Omental fat pad (tissue), 3 donors: ENCODE measurements at regions not wholly inside any gene's neighbourhood (a gene's known extent, or its start where the extent isn't known, plus 50 kb on each side); places are given as distances from the start of the nearest gene placed in this dataset.

Experiments
- ATAC-seq: fragments of 150-250 bp; one replicate; pipeline ENCODE4 v1.9.1; 2016; ENCODE audit warnings: mild to moderate bottlenecking, moderate library complexity; ENCODE audit not compliant: low FRiP score
- DNase-seq: peaks from one replicate; pipeline ENCODE4 v3.0.0-alpha.2; 2019; ENCODE audit warnings: low spot score
- CTCF ChIP-seq, 3 donors: fragments of 450-650 bp; IDR thresholded peaks; one replicate each; pipeline ENCODE4 v1.5.1; 2016 to 2017; ENCODE audit warnings: antibody characterized with exemption in 3 of 3, mild to moderate bottlenecking in 3 of 3, moderate library complexity in 2 of 3

- no peak for ATAC-seq
- TF ChIP-seq CTCF (IDR thresholded peaks at IDR 0.05): no peak
Measured at GRCh38 chr1:195482137-195482536, 1126.1 kb downstream of the KCNT2 start.

GRCh38 chr1:195481293-195481692 lies 1126.9 kb downstream of the KCNT2 start:
- TF ChIP-seq CTCF (IDR thresholded peaks at IDR 0.05): no peak
- no peak for ATAC-seq

More at GRCh38 chr1:195482137-195482536, 1126.1 kb downstream of the KCNT2 start:
- no peak for DNase-seq

GRCh38 chr1:195475568-195475967 lies 1132.7 kb downstream of the KCNT2 start:
- no peak for ATAC-seq
- no peak for TF ChIP-seq CTCF (IDR thresholded peaks at IDR 0.05)
- DNase-seq: no peak

More at GRCh38 chr1:195481293-195481692, 1126.9 kb downstream of the KCNT2 start:
- no peak for DNase-seq

GRCh38 chr1:195472291-195472690 lies 1135.9 kb downstream of the KCNT2 start:
- ATAC-seq (no peak), DNase-seq (no peak)
- TF ChIP-seq CTCF (IDR thresholded peaks at IDR 0.05): no peak

GRCh38 chr1:195466639-195467038 lies 1141.6 kb downstream of the KCNT2 start:
- DNase-seq: no peak
- TF ChIP-seq CTCF (IDR thresholded peaks at IDR 0.05): no peak
- ATAC-seq: no peak

GRCh38 chr1:195462646-195463045 lies 1145.6 kb downstream of the KCNT2 start:
- no peak for TF ChIP-seq CTCF (IDR thresholded peaks at IDR 0.05)

GRCh38 chr1:195462152-195462551 lies 1146.1 kb downstream of the KCNT2 start:
- ATAC-seq (no peak), DNase-seq (no peak)
- TF ChIP-seq CTCF (IDR thresholded peaks at IDR 0.05): no peak

More at GRCh38 chr1:195462646-195463045, 1145.6 kb downstream of the KCNT2 start:
- ATAC-seq (no peak), DNase-seq (no peak)
